ENCODE measurements at regions not wholly inside any gene's neighbourhood (a gene's known extent, or its start where the extent isn't known, plus 50 kb on each side); places are given as distances from the start of the nearest gene placed in this dataset.

DNA sequence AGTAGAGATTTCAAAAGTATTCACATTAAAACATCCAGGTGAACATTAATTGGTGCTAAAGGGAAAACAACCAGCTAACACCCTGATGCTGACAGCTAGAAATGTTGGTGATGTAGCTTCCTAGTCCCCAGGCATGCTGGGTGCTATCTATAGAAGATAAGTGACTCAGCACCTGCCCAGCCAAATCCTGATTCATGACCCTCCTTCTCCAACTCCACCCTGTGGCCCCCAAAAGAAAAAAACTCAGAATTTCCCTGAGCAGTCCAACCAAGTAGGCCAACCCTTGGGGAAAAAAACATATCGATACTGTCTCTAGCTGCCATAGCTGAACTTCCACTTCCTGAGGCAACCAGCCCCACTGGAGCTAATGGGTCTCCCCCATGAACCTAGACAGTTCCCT lies 197.6 kb upstream of the KLF3 start (continued):
- TF ChIP-seq, protein P1, sequence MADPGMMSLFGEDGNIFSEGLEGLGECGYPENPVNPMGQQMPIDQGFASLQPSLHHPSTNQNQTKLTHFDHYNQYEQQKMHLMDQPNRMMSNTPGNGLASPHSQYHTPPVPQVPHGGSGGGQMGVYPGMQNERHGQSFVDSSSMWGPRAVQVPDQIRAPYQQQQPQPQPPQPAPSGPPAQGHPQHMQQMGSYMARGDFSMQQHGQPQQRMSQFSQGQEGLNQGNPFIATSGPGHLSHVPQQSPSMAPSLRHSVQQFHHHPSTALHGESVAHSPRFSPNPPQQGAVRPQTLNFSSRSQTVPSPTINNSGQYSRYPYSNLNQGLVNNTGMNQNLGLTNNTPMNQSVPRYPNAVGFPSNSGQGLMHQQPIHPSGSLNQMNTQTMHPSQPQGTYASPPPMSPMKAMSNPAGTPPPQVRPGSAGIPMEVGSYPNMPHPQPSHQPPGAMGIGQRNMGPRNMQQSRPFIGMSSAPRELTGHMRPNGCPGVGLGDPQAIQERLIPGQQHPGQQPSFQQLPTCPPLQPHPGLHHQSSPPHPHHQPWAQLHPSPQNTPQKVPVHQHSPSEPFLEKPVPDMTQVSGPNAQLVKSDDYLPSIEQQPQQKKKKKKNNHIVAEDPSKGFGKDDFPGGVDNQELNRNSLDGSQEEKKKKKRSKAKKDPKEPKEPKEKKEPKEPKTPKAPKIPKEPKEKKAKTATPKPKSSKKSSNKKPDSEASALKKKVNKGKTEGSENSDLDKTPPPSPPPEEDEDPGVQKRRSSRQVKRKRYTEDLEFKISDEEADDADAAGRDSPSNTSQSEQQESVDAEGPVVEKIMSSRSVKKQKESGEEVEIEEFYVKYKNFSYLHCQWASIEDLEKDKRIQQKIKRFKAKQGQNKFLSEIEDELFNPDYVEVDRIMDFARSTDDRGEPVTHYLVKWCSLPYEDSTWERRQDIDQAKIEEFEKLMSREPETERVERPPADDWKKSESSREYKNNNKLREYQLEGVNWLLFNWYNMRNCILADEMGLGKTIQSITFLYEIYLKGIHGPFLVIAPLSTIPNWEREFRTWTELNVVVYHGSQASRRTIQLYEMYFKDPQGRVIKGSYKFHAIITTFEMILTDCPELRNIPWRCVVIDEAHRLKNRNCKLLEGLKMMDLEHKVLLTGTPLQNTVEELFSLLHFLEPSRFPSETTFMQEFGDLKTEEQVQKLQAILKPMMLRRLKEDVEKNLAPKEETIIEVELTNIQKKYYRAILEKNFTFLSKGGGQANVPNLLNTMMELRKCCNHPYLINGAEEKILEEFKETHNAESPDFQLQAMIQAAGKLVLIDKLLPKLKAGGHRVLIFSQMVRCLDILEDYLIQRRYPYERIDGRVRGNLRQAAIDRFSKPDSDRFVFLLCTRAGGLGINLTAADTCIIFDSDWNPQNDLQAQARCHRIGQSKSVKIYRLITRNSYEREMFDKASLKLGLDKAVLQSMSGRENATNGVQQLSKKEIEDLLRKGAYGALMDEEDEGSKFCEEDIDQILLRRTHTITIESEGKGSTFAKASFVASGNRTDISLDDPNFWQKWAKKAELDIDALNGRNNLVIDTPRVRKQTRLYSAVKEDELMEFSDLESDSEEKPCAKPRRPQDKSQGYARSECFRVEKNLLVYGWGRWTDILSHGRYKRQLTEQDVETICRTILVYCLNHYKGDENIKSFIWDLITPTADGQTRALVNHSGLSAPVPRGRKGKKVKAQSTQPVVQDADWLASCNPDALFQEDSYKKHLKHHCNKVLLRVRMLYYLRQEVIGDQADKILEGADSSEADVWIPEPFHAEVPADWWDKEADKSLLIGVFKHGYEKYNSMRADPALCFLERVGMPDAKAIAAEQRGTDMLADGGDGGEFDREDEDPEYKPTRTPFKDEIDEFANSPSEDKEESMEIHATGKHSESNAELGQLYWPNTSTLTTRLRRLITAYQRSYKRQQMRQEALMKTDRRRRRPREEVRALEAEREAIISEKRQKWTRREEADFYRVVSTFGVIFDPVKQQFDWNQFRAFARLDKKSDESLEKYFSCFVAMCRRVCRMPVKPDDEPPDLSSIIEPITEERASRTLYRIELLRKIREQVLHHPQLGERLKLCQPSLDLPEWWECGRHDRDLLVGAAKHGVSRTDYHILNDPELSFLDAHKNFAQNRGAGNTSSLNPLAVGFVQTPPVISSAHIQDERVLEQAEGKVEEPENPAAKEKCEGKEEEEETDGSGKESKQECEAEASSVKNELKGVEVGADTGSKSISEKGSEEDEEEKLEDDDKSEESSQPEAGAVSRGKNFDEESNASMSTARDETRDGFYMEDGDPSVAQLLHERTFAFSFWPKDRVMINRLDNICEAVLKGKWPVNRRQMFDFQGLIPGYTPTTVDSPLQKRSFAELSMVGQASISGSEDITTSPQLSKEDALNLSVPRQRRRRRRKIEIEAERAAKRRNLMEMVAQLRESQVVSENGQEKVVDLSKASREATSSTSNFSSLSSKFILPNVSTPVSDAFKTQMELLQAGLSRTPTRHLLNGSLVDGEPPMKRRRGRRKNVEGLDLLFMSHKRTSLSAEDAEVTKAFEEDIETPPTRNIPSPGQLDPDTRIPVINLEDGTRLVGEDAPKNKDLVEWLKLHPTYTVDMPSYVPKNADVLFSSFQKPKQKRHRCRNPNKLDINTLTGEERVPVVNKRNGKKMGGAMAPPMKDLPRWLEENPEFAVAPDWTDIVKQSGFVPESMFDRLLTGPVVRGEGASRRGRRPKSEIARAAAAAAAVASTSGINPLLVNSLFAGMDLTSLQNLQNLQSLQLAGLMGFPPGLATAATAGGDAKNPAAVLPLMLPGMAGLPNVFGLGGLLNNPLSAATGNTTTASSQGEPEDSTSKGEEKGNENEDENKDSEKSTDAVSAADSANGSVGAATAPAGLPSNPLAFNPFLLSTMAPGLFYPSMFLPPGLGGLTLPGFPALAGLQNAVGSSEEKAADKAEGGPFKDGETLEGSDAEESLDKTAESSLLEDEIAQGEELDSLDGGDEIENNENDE (IDR thresholded peaks at IDR 0.05; ENCODE audit: insufficient replicate concordance, low read length) = no peak
- TF ChIP-seq RNF2 (IDR thresholded peaks at IDR 0.05; ENCODE audit: borderline replicate concordance, low read depth, low read length, missing control alignments, poor library complexity, severe bottlenecking) (no peak), SP1 (IDR thresholded peaks at IDR 0.05; ENCODE audit: low read depth, low read length) (no peak), POLR2A (IDR thresholded peaks at IDR 0.05; ENCODE audit: control extremely low read depth in 1 of 2, low read depth in 2 of 2, low read length in 2 of 2) (no peak), KDM4A (IDR thresholded peaks at IDR 0.05; ENCODE audit: low read depth, low read length, severe bottlenecking) (no peak), KDM5A (IDR thresholded peaks at IDR 0.05; ENCODE audit: low read length) (no peak), YY1 (IDR thresholded peaks at IDR 0.05; ENCODE audit: low read depth, low read length) (no peak), GABPA (IDR thresholded peaks at IDR 0.05; ENCODE audit: borderline replicate concordance, insufficient read depth, low read length) (no peak), RXRA (IDR thresholded peaks at IDR 0.05; ENCODE audit: insufficient read depth, low read depth, low read length) (no peak), JUN (IDR thresholded peaks at IDR 0.05; ENCODE audit: low read depth, low read length) (no peak)
- TF ChIP-seq, protein P2, sequence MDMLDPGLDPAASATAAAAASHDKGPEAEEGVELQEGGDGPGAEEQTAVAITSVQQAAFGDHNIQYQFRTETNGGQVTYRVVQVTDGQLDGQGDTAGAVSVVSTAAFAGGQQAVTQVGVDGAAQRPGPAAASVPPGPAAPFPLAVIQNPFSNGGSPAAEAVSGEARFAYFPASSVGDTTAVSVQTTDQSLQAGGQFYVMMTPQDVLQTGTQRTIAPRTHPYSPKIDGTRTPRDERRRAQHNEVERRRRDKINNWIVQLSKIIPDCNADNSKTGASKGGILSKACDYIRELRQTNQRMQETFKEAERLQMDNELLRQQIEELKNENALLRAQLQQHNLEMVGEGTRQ (IDR thresholded peaks at IDR 0.05; ENCODE audit: low read length) = no peak
